ENCODE measurements at regions not wholly inside any gene's neighbourhood (a gene's known extent, or its start where the extent isn't known, plus 50 kb on each side); places are given as distances from the start of the nearest gene placed in this dataset.

DNA sequence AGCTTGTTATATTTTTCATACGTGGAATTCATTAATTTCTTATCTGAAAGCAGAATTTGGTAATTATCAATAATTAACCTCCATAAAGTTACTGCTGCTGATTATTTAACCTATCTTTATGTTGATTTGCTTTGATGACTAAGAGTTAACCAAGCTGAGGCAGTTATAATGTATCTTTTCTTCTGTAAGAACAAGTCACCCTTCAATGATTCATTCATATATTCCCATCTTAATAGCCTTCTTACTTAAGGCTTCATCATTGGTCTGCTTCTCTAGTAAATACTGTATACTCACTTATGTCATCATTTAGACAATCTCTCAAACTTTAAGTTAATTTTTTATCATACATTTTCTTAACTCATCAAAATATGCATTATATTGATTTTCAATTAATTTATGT lies 592.2 kb downstream of the ANXA1 start:
- in situ Hi-C loops (cut with MboI; ENCODE audit: low sequenced_read_pairs in 4 of 4), result no loop called here
- no peaks in the 10 kb centered on the region for H3K9me3 ChIP-seq
- no peak overlapping the region for H3K4me3 ChIP-seq
- intact Hi-C loops (cut with DNase I; ENCODE audit: low total_unique reads), result no loop called here
- DNase-seq (no peak), ATAC-seq (no peak)
- H3K27ac ChIP-seq, result no peak overlapping the region
- H3K36me3 ChIP-seq, result no peaks in the 10 kb centered on the region
- H3K4me1 ChIP-seq, result no peaks in the 10 kb centered on the region
- H3K27me3 ChIP-seq, result no peaks in the 10 kb centered on the region
- no peak for TF ChIP-seq POLR2A (IDR thresholded peaks at IDR 0.05)
- TF ChIP-seq, protein P1, sequence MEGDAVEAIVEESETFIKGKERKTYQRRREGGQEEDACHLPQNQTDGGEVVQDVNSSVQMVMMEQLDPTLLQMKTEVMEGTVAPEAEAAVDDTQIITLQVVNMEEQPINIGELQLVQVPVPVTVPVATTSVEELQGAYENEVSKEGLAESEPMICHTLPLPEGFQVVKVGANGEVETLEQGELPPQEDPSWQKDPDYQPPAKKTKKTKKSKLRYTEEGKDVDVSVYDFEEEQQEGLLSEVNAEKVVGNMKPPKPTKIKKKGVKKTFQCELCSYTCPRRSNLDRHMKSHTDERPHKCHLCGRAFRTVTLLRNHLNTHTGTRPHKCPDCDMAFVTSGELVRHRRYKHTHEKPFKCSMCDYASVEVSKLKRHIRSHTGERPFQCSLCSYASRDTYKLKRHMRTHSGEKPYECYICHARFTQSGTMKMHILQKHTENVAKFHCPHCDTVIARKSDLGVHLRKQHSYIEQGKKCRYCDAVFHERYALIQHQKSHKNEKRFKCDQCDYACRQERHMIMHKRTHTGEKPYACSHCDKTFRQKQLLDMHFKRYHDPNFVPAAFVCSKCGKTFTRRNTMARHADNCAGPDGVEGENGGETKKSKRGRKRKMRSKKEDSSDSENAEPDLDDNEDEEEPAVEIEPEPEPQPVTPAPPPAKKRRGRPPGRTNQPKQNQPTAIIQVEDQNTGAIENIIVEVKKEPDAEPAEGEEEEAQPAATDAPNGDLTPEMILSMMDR (IDR thresholded peaks at IDR 0.05 in 4 of 5, conservative IDR thresholded peaks at IDR 0.05 in 1 of 5), result no peak

DNA sequence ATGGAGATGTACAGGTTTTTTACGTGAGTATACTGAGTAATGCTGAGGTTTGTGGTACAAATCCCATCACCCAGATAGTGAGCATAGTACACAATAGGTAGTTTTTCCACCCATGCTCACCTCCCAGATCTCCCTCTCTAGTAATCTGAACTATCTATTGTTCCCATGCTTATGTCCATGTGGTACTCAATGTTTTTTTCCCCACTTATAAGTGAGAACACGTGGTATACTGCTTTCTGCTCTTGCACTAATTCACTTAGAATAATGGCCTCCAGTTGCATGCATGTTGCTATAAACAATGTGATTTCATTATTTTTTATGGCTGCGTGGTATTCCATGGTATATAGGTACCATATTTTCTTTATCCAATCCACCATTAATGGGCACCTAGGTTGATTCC lies 593.9 kb downstream of the ANXA1 start:
- intact Hi-C loops (cut with DNase I; ENCODE audit: low total_unique reads) (no loop called here), in situ Hi-C loops (cut with MboI; ENCODE audit: low sequenced_read_pairs in 4 of 4) (no loop called here)
- ATAC-seq, result no peak
- no peaks in the 10 kb centered on the region for H3K9me3 ChIP-seq
- H3K4me1 ChIP-seq, result no peaks in the 10 kb centered on the region
- H3K27ac ChIP-seq, result no peak overlapping the region
- TF ChIP-seq, protein P1 (IDR thresholded peaks at IDR 0.05 in 4 of 5, conservative IDR thresholded peaks at IDR 0.05 in 1 of 5), result no peak
- no peak for TF ChIP-seq POLR2A (IDR thresholded peaks at IDR 0.05)
- DNase-seq, result no peak
- no peaks in the 10 kb centered on the region for H3K27me3 ChIP-seq
- no peaks in the 10 kb centered on the region for H3K36me3 ChIP-seq
- no peak overlapping the region for H3K4me3 ChIP-seq

DNA sequence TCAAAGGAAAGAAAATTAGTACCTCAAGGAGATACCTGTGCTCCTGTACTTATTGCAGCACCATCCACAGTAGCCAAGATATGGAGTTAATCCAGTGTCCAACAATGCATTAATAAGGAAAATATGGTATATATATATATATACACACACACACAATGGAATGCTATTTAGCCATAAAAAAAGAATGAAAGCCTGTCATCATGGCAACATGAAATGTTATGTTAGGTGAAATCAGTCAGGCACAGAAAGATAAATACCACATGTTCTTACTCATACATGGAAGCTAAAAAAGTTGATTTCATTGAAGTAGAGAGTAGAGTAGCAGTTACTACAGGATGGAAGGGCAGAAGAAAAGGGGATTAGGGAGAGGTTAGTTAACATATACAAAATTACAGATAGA lies 601.5 kb downstream of the ANXA1 start:
- H3K36me3 ChIP-seq, result no peaks in the 10 kb centered on the region
- no peaks in the 10 kb centered on the region for H3K27me3 ChIP-seq
- in situ Hi-C loops (cut with MboI; ENCODE audit: low sequenced_read_pairs in 4 of 4), result no loop called here
- TF ChIP-seq, protein P1 (IDR thresholded peaks at IDR 0.05 in 4 of 5, conservative IDR thresholded peaks at IDR 0.05 in 1 of 5), result no peak
- TF ChIP-seq POLR2A (IDR thresholded peaks at IDR 0.05), result no peak
- no peaks in the 10 kb centered on the region for H3K9me3 ChIP-seq
- H3K4me1 ChIP-seq, result no peaks in the 10 kb centered on the region
- no peak overlapping the region for H3K27ac ChIP-seq
- intact Hi-C loops (cut with DNase I; ENCODE audit: low total_unique reads), result no loop called here
- ATAC-seq (no peak), DNase-seq (no peak)
- no peak overlapping the region for H3K4me3 ChIP-seq

DNA sequence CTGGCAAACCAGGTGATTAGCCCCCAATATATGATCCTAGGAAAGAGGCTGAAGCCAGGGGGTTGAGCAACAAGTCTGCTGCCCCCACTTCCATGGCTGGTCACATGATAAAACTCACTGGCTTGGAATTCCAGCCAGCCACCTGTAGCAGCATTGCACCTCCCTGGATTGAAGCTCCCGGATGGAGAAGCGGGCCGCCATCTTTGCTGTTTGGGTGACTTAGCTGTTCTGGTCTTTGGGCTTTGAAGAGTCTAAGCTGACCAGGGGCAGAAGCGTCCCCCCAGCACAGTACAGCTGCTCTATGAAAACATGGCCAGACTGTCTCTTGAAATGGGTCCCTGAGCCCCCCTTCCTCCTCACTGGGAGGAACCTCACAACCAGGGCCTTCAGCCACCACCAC lies 610.2 kb downstream of the ANXA1 start:
- no peak overlapping the region for H3K4me3 ChIP-seq
- intact Hi-C loops (cut with DNase I; ENCODE audit: low total_unique reads) (no loop called here), in situ Hi-C loops (cut with MboI; ENCODE audit: low sequenced_read_pairs in 4 of 4) (no loop called here)
- no peaks in the 10 kb centered on the region for H3K27me3 ChIP-seq
- no peaks in the 10 kb centered on the region for H3K36me3 ChIP-seq
- no peaks in the 10 kb centered on the region for H3K4me1 ChIP-seq
- H3K9me3 ChIP-seq, result no peaks in the 10 kb centered on the region
- TF ChIP-seq, protein P1 (IDR thresholded peaks at IDR 0.05 in 4 of 5, conservative IDR thresholded peaks at IDR 0.05 in 1 of 5), result no peak
- TF ChIP-seq POLR2A (IDR thresholded peaks at IDR 0.05), result no peak
- no peak for DNase-seq
- no peak overlapping the region for H3K27ac ChIP-seq
- no peak for ATAC-seq

DNA sequence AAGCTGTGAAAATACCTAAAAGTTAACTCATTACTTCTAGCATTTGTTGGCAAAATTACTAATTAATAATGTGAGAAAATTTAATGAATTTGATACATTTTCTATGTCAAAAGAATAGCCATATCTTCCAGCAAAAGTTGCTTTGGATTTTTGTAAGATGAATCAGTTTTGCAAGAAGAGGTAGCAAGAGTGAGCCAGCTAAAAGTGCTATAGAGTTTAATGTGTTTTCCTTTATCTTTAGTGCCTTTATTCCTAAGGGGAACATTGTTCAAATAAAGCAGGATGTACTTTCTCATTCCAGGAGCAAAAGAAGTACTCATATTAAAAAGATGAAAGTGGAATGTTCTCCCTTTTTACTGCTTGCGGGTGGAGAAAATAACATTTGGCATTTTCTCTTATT lies 622.2 kb downstream of the ANXA1 start:
- intact Hi-C loops (cut with DNase I; ENCODE audit: low total_unique reads), result no loop called here
- no peak for ATAC-seq
- DNase-seq, result no peak
- no peaks in the 10 kb centered on the region for H3K4me1 ChIP-seq
- TF ChIP-seq, protein P1 (IDR thresholded peaks at IDR 0.05 in 4 of 5, conservative IDR thresholded peaks at IDR 0.05 in 1 of 5), result no peak
- no peak for TF ChIP-seq POLR2A (IDR thresholded peaks at IDR 0.05)
- H3K9me3 ChIP-seq, result no peaks in the 10 kb centered on the region
- in situ Hi-C loops (cut with MboI; ENCODE audit: low sequenced_read_pairs in 4 of 4), result no loop called here
- no peak overlapping the region for H3K4me3 ChIP-seq
- H3K27ac ChIP-seq, result no peak overlapping the region
- no peaks in the 10 kb centered on the region for H3K36me3 ChIP-seq
- no peaks in the 10 kb centered on the region for H3K27me3 ChIP-seq

Measured in gastrocnemius medialis (tissue), 4 donors.